Activated T-cell treated with anti-CD3 and anti-CD28 coated beads, Interleukin-2, amount 50 U/mL, for 4 hours (primary cell): ENCODE measurements at regions not wholly inside any gene's neighbourhood (a gene's known extent, or its start where the extent isn't known, plus 50 kb on each side); places are given as distances from the start of the nearest gene placed in this dataset.

ENCODE experiments used
- ATAC-seq, 2 donors: fragments of 200-7000 bp; cut with Tn5 transposase; one replicate each; pipeline ENCODE4 v1.10.0; 2021
- DNase-seq: peaks from one replicate; pipeline ENCODE4 v3.0.0-alpha.2; 2020
- H3K27me3 Mint-ChIP-seq: one replicate; pipeline ENCODE4 v1.8.0; 2021; ENCODE audit warnings: low read depth, mixed read lengths
- H3K36me3 Mint-ChIP-seq: one replicate; pipeline ENCODE4 v1.8.0; 2022; ENCODE audit warnings: mixed read lengths; ENCODE audit not compliant: insufficient read depth
- H3K4me1 Mint-ChIP-seq: one replicate; pipeline ENCODE4 v1.8.0; 2021; ENCODE audit warnings: low read depth, mixed read lengths
- H3K4me3 Mint-ChIP-seq: one replicate; pipeline ENCODE4 v1.8.0; 2021; ENCODE audit warnings: mild to moderate bottlenecking, moderate library complexity, mixed read lengths
- H3K9me3 Mint-ChIP-seq: one replicate; pipeline ENCODE4 v1.8.0; 2021; ENCODE audit warnings: mixed read lengths

DNA sequence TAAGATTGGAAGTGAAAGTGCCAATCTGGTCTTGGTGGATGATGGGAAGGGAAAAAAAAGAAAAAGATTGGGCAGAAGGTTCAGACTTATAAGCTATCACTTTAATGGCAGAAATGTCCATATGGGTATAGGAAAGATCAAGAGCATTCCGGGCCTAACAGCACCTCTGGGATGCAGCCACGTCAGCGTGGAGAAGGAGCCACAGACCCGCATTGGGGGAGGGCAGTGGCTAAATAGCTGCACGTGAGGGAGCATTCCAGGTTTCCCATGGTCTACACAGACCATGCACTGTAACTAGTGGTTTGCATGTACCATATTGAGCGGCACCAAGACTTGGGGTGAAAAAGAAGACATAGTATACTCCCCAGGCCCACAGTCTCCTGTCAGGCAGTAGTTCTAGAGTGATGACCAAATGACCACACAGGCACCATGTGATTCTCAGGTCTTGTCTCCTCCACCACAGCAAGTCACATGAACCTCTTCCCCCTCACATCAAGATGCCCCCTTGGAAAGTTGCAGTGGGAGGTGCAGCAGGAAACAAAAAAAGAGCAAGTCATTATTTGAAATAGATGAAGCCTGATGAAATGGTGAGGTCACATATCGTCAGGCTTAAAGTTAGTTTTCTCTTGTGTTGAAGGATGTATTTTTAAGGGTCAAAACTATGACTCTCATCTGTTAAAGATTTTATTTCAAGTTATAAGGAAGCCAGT is 94.4 kb upstream of the TNFAIP3 start:
- Mint-ChIP-seq H3K4me3 (no peak overlapping the region), H3K4me1 (peaks cover 18% of the 10 kb centered on the region), H3K36me3 (peaks cover 1% of the 10 kb centered on the region), H3K9me3 (no peaks in the 10 kb centered on the region), H3K27me3 (no peaks in the 10 kb centered on the region)
- ATAC-seq (no peak), DNase-seq (no peak)

DNA sequence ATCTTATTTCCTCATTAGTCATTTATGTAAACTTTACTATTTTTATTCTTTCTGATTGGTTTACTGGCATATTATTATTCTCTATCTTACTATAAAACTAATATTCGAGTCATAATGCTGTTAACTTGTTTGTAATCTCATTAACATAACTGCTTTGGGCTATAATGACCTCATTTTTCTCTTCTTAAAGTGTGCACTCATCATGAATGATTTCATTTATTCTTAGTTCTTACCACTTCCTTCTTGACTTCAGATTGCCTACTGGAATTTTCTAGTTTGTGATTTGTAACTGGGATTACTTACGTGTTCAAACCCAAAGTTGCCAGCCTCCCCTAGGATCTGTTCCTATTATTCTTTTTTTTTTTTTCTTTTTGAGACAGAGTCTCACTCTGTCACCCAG is 91.8 kb upstream of the TNFAIP3 start:
- Mint-ChIP-seq H3K9me3 (no peaks in the 10 kb centered on the region), H3K27me3 (no peaks in the 10 kb centered on the region), H3K4me3 (no peak overlapping the region), H3K36me3 (peaks cover 1% of the 10 kb centered on the region), H3K4me1 (peaks cover 3% of the 10 kb centered on the region)
- no peak for ATAC-seq
- DNase-seq: no peak

DNA sequence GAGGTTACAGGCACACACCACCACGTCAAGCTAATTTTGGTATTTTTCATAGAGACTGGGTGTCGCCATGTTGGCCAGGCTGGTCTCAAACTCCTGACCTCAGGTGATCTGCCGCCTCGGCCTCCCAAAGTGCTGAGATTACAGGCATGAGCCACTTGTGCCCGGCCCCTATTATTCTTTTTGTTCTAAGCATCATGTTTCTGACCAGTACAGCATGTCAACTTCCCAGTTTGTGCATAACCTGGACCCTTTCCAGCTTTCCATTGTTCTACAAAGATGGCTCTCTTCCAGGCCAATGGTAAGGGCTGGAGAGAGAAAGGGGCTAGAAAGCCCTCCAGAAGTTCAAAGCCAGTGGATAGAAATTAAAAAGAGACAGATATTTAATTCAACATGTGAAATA is 91.3 kb upstream of the TNFAIP3 start:
- Mint-ChIP-seq H3K4me1 (peaks cover 3% of the 10 kb centered on the region), H3K36me3 (peaks cover 1% of the 10 kb centered on the region), H3K27me3 (no peaks in the 10 kb centered on the region), H3K4me3 (no peak overlapping the region), H3K9me3 (no peaks in the 10 kb centered on the region)
- DNase-seq: no peak
- ATAC-seq: no peak

DNA sequence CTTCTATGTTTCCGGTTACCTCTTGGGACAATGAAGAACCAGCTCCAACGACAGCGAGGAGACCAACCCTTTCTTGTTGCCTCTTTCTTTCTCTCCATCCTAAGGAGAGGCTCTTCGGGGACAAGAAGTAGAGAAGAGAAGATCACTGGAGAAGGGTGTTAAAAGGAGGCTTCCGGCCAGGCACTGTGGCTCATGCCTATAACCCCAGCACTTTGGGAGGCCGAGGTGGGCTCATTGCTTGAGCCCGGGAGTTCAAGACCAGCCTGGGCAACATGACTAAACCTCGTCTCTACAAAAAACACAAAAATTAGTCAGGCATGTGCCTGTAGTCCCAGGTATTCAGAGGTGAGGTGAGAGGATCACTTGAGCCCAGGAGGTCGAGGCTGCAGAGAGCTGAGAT is 90.8 kb upstream of the TNFAIP3 start:
- Mint-ChIP-seq H3K4me3 (no peak overlapping the region), H3K36me3 (peaks cover 1% of the 10 kb centered on the region), H3K4me1 (peaks cover 3% of the 10 kb centered on the region), H3K27me3 (no peaks in the 10 kb centered on the region), H3K9me3 (no peaks in the 10 kb centered on the region)
- DNase-seq: no peak
- ATAC-seq: no peak

DNA sequence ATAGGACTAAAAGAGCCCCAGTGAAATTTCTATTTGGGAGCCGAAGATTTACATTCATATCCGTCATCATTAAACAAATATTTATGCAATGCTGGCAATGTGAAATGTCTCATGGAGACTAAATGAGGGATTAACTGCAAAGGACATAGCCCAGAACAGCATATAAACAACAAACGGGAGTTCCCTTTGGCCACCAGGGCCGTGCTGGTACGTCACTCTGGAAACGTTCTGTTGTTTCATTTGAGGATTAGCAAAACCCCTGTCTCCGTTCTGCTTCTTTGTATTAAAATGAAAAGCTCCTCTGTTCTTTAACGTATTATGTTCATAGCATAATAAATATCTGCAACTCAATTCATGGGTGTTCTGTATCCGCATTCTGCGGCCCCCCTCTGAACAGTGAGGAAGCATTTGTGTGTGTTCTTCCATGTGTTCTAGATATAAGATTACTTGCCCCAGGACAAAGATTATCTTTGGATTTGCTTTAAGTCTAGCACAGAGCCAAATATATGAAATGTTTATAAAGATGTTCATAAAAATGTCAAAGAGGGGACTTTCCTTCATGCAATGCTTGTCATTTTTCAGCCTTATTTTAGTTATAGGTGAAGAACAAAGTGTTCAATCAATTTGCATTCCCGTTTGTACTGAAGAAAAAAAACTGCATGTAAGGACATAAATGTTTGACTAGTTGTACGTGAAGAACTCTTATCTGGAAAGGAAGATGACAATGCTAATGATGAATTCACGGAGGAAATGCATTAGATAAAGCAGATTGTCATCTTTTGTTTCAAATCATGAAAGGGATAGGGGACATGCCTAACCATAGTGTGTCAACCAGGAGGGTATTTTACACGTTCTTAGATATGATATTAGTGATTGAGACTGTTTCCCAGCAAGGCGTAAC is 90.0 kb upstream of the TNFAIP3 start:
- H3K4me1 Mint-ChIP-seq: peaks cover 3% of the 10 kb centered on the region
- no peak for DNase-seq
- no peaks in the 10 kb centered on the region for H3K27me3 Mint-ChIP-seq
- H3K9me3 Mint-ChIP-seq: no peaks in the 10 kb centered on the region
- no peak for ATAC-seq
- no peak overlapping the region for H3K4me3 Mint-ChIP-seq
- H3K36me3 Mint-ChIP-seq: peaks cover 1% of the 10 kb centered on the region

DNA sequence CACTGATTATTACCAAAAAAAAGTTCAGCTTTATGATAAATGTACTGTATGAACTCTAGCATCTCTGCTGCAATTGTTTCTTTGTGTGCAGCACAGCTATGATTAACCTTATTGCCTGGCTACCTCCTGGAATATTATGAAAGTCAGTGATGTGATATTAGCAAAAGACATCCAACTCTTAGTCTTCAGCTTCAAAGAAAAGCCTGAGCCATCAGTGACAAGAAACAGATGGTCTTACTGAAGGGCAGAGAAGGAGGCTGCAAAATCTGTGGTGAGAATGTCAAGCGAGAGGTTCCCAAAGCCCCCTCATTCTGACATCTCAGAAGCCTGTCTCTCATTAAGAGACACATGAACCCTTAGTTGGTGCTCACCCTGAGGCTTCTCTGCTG is 89.4 kb upstream of the TNFAIP3 start:
- Mint-ChIP-seq H3K27me3 (no peaks in the 10 kb centered on the region), H3K36me3 (peaks cover 1% of the 10 kb centered on the region), H3K4me1 (peaks cover 3% of the 10 kb centered on the region), H3K4me3 (no peak overlapping the region), H3K9me3 (no peaks in the 10 kb centered on the region)
- ATAC-seq: no peak
- DNase-seq: no peak

DNA sequence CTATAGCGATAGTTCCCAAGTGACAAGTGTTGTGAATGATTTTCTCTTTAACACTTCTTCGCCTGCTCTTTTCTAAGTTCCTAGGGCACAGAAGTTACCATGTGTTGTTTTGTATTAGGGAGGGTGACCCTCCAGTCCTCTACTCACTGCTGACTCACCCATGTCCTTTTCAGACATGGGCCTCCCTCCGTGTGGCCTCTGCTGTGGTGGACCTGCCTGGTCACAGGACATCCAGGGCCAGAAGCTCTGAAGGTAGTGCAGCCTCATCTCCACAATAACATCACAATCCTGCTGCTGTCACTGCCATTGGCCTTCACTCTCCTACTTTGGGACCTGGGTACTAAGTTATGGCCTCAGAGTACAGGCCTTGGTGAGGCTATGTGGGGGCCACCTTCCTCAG is 87.1 kb upstream of the TNFAIP3 start:
- no peak for ATAC-seq
- H3K4me3 Mint-ChIP-seq: no peak overlapping the region
- peaks cover 3% of the 10 kb centered on the region for H3K4me1 Mint-ChIP-seq
- no peaks in the 10 kb centered on the region for H3K36me3 Mint-ChIP-seq
- no peaks in the 10 kb centered on the region for H3K9me3 Mint-ChIP-seq
- DNase-seq: no peak
- H3K27me3 Mint-ChIP-seq: no peaks in the 10 kb centered on the region

DNA sequence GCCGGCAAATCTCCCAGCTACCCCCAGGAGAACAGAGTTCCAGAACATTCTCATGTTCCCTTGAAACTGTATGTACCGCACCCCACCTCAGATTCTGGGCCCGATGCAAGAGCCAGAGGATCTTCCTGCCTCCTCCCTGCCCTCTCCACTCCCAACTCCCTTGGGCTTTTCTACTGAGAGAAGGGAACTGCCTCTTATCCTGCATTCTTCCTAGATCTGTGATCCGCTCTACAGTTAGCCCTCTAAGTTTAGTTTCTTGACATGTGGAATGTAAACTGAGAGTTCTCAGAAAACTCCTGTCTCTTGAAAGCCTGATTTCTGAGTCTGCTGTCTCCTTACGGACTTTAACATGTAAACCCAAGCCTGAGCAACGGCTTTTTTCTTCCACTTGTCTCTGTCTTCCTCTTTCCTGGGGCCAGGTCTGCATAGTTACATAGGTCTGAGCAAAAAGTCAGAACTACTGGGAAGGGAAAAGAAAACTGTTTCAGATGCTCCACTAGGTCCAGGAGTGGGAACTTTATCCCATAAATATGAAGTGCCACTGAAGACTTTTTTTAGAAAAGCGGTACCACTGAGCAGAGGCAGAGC is 86.5 kb upstream of the TNFAIP3 start:
- H3K4me3 Mint-ChIP-seq: no peak overlapping the region
- no peaks in the 10 kb centered on the region for H3K9me3 Mint-ChIP-seq
- no peaks in the 10 kb centered on the region for H3K36me3 Mint-ChIP-seq
- ATAC-seq: no peak
- no peak for DNase-seq
- peaks cover 3% of the 10 kb centered on the region for H3K4me1 Mint-ChIP-seq
- H3K27me3 Mint-ChIP-seq: no peaks in the 10 kb centered on the region

- Mint-ChIP-seq H3K4me3 (no peak overlapping the region), H3K36me3 (no peaks in the 10 kb centered on the region), H3K9me3 (no peaks in the 10 kb centered on the region), H3K4me1 (peaks cover 3% of the 10 kb centered on the region), H3K27me3 (no peaks in the 10 kb centered on the region)
- ATAC-seq (no peak), DNase-seq (no peak)
These were observed 85.4 kb upstream of the TNFAIP3 start for GRCh38 chr6:137781639-137782038.

- no peaks in the 10 kb centered on the region for H3K36me3 Mint-ChIP-seq
- H3K4me1 Mint-ChIP-seq: no peaks in the 10 kb centered on the region
- H3K27me3 Mint-ChIP-seq: no peaks in the 10 kb centered on the region
- DNase-seq (no peak), ATAC-seq (no peak)
- no peaks in the 10 kb centered on the region for H3K9me3 Mint-ChIP-seq
- H3K4me3 Mint-ChIP-seq: no peak overlapping the region
These were observed 84.7 kb upstream of the TNFAIP3 start for GRCh38 chr6:137782166-137783039.

GRCh38 chr6:137783710-137784109 is 83.3 kb upstream of the TNFAIP3 start:
- Mint-ChIP-seq H3K36me3 (no peaks in the 10 kb centered on the region), H3K9me3 (no peaks in the 10 kb centered on the region), H3K27me3 (no peaks in the 10 kb centered on the region), H3K4me3 (no peak overlapping the region), H3K4me1 (no peaks in the 10 kb centered on the region)
- DNase-seq (no peak), ATAC-seq (no peak)

- Mint-ChIP-seq H3K9me3 (no peaks in the 10 kb centered on the region), H3K4me3 (no peak overlapping the region), H3K4me1 (no peaks in the 10 kb centered on the region), H3K36me3 (no peaks in the 10 kb centered on the region), H3K27me3 (no peaks in the 10 kb centered on the region)
- DNase-seq (no peak), ATAC-seq (no peak)
These were observed 82.5 kb upstream of the TNFAIP3 start for GRCh38 chr6:137784583-137784982.

GRCh38 chr6:137787016-137787415 is 80.0 kb upstream of the TNFAIP3 start:
- no peaks in the 10 kb centered on the region for H3K9me3 Mint-ChIP-seq
- no peak overlapping the region for H3K4me3 Mint-ChIP-seq
- no peak for DNase-seq
- ATAC-seq: no peak
- H3K4me1 Mint-ChIP-seq: peaks cover 24% of the 10 kb centered on the region
- no peaks in the 10 kb centered on the region for H3K36me3 Mint-ChIP-seq
- H3K27me3 Mint-ChIP-seq: no peaks in the 10 kb centered on the region

DNA sequence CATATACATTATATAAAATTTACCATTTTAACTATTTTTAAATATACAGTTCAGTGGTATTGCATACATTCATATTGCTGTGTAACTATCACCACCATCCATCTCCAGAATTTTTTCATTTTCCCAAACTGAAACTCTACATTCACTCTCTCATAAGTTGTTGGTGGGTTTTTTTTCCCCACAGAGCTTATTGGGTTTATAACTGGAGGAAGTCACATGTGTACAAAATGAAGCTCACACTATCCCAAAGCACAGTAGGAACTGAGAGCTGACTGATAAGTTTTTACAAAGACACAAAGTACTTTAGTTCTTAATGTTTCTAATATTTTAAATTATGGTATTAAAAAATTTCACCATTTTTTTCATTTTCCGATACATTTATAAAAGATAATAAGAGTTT is 78.8 kb upstream of the TNFAIP3 start:
- Mint-ChIP-seq H3K9me3 (no peaks in the 10 kb centered on the region), H3K27me3 (no peaks in the 10 kb centered on the region), H3K4me1 (peaks cover 29% of the 10 kb centered on the region), H3K4me3 (no peak overlapping the region), H3K36me3 (no peaks in the 10 kb centered on the region)
- no peak for ATAC-seq
- DNase-seq: no peak
